ENCODE measurements at regions not wholly inside any gene's neighbourhood (a gene's known extent, or its start where the extent isn't known, plus 50 kb on each side); places are given as distances from the start of the nearest gene placed in this dataset.

- no peak overlapping the region for H3K27ac ChIP-seq (replicated peaks in 1 of 4)
- intact Hi-C loops (cut with DNase I): no loop called here
- TF ChIP-seq EP300 (IDR thresholded peaks at IDR 0.05) (no peak), POLR2A (IDR thresholded peaks at IDR 0.05; ENCODE audit: low read depth) (no peak), CTCF (IDR thresholded peaks at IDR 0.05) (no peak), POLR2AphosphoS5 (IDR thresholded peaks at IDR 0.05) (no peak)
- H3K4me3 ChIP-seq: no peak overlapping the region
- H3K9me3 ChIP-seq: peaks cover 0 to 8% (median 4%) of the 10 kb centered on the region in 4 donors
- no peak for DNase-seq (ENCODE audit: extremely low spot score)
- no peaks in the 10 kb centered on the region for H3K27me3 ChIP-seq
- WGBS: 87% methylated on average over 7 of the region's 7 CpGs
- no peaks in the 10 kb centered on the region for H3K36me3 ChIP-seq
- H3K4me1 ChIP-seq: no peaks in the 10 kb centered on the region
Measured at GRCh38 chr13:109974354-109974753, 188.0 kb upstream of the IRS2 start.

- Histone ChIP-seq H3K36me3 (no peaks in the 10 kb centered on the region), H3K4me1 (no peaks in the 10 kb centered on the region), H3K27me3 (no peaks in the 10 kb centered on the region), H3K9me3 (peaks cover 0 to 8% (median 4%) of the 10 kb centered on the region in 4 donors), H3K27ac (replicated peaks in 1 of 4) (no peak overlapping the region), H3K4me3 (no peak overlapping the region)
- 94% methylated on average over 10 of the region's 10 CpGs for WGBS
- DNase-seq (ENCODE audit: extremely low spot score): no peak
- no peak for TF ChIP-seq EP300 (IDR thresholded peaks at IDR 0.05)
- no peak for TF ChIP-seq POLR2AphosphoS5 (IDR thresholded peaks at IDR 0.05)
- TF ChIP-seq CTCF (IDR thresholded peaks at IDR 0.05): no peak
- TF ChIP-seq POLR2A (IDR thresholded peaks at IDR 0.05; ENCODE audit: low read depth): no peak
- intact Hi-C loops (cut with DNase I): no loop called here
Measured at GRCh38 chr13:109973279-109973678, 186.9 kb upstream of the IRS2 start.

- 81% methylated on average over 10 of the region's 10 CpGs for WGBS
- no peak overlapping the region for H3K4me3 ChIP-seq
- H3K9me3 ChIP-seq: peaks cover 0 to 8% (median 4%) of the 10 kb centered on the region in 4 donors
- TF ChIP-seq CTCF (IDR thresholded peaks at IDR 0.05) (no peak), EP300 (IDR thresholded peaks at IDR 0.05) (no peak), POLR2AphosphoS5 (IDR thresholded peaks at IDR 0.05) (no peak), POLR2A (IDR thresholded peaks at IDR 0.05; ENCODE audit: low read depth) (no peak)
- no peak overlapping the region for H3K27ac ChIP-seq (replicated peaks in 1 of 4)
- intact Hi-C loops (cut with DNase I): no loop called here
- no peak for DNase-seq (ENCODE audit: extremely low spot score)
- no peaks in the 10 kb centered on the region for H3K36me3 ChIP-seq
- H3K4me1 ChIP-seq: no peaks in the 10 kb centered on the region
- no peaks in the 10 kb centered on the region for H3K27me3 ChIP-seq
Measured at GRCh38 chr13:109971456-109972090, 185.2 kb upstream of the IRS2 start.

- H3K27me3 ChIP-seq: no peaks in the 10 kb centered on the region
- no peaks in the 10 kb centered on the region for H3K4me1 ChIP-seq
- no peak overlapping the region for H3K27ac ChIP-seq (replicated peaks in 1 of 4)
- H3K4me3 ChIP-seq: no peak overlapping the region
- WGBS: 87% methylated on average over 7 of the region's 7 CpGs
- DNase-seq (ENCODE audit: extremely low spot score): no peak
- intact Hi-C loops (cut with DNase I): no loop called here
- H3K9me3 ChIP-seq: peaks cover 0 to 8% (median 4%) of the 10 kb centered on the region in 4 donors
- H3K36me3 ChIP-seq: no peaks in the 10 kb centered on the region
- TF ChIP-seq EP300 (IDR thresholded peaks at IDR 0.05): no peak
- TF ChIP-seq POLR2A (IDR thresholded peaks at IDR 0.05; ENCODE audit: low read depth): no peak
- TF ChIP-seq CTCF (IDR thresholded peaks at IDR 0.05): no peak
- no peak for TF ChIP-seq POLR2AphosphoS5 (IDR thresholded peaks at IDR 0.05)
Measured at GRCh38 chr13:109971006-109971405, 184.6 kb upstream of the IRS2 start.
